Stomach (tissue), 4 donors: ENCODE measurements at regions not wholly inside any gene's neighbourhood (a gene's known extent, or its start where the extent isn't known, plus 50 kb on each side); places are given as distances from the start of the nearest gene placed in this dataset.

Experiments
- EP300 ChIP-seq: sonication (generic); formaldehyde crosslinking; IDR thresholded peaks from one replicate; pipeline ENCODE4 v1.6.1; 2017; ENCODE audit warnings: antibody characterized with exemption
- POLR2A ChIP-seq, 4 donors: fragments of 450-650 bp; IDR thresholded peaks; one replicate each; pipeline ENCODE4 v1.6.1; 2016; ENCODE audit warnings: antibody characterized with exemption in 4 of 4, control low read depth in 2 of 4, mild to moderate bottlenecking in 1 of 4, moderate library complexity in 1 of 4
- TF ChIP-seq, protein P1 (sequence below), 7 experiments: fragments of 450-650 bp in 4 of 7; fragments of 200-600 bp in 3 of 7; sonication (generic) in 3 of 7; IDR thresholded peaks; one replicate each; pipeline ENCODE4 v1.5.1; 2016 to 2019; ENCODE audit warnings: antibody characterized with exemption in 7 of 7, control low read depth in 2 of 7, mild to moderate bottlenecking in 1 of 7

DNA sequence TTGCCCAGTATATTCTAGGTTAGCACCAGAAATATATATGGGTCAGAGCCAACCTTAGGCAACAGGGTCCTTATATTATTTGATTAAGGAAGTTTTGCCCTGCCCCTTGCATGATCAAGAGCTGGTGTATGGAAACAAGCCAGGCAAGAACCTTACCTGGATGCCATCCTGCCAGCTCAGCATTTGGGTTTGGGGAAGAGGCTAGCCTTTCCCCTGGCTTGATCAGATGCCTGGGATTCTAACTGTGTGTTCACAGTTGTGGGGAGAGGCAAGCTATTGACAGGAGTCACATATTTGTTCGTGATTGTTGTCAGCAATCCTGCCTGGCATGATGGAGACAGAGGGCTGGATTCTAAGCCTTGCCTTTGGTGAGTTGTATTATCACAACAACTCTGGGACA, 260.0 kb upstream of the DACH1 start:
- TF ChIP-seq, protein P1, sequence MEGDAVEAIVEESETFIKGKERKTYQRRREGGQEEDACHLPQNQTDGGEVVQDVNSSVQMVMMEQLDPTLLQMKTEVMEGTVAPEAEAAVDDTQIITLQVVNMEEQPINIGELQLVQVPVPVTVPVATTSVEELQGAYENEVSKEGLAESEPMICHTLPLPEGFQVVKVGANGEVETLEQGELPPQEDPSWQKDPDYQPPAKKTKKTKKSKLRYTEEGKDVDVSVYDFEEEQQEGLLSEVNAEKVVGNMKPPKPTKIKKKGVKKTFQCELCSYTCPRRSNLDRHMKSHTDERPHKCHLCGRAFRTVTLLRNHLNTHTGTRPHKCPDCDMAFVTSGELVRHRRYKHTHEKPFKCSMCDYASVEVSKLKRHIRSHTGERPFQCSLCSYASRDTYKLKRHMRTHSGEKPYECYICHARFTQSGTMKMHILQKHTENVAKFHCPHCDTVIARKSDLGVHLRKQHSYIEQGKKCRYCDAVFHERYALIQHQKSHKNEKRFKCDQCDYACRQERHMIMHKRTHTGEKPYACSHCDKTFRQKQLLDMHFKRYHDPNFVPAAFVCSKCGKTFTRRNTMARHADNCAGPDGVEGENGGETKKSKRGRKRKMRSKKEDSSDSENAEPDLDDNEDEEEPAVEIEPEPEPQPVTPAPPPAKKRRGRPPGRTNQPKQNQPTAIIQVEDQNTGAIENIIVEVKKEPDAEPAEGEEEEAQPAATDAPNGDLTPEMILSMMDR (IDR thresholded peaks at IDR 0.05), result no peak
- TF ChIP-seq POLR2A (IDR thresholded peaks at IDR 0.05), result no peak
- no peak for TF ChIP-seq EP300
